Ascending aorta (tissue), 2 donors: ENCODE measurements at regions not wholly inside any gene's neighbourhood (a gene's known extent, or its start where the extent isn't known, plus 50 kb on each side); places are given as distances from the start of the nearest gene placed in this dataset.

Source experiments
- DNase-seq, 2 donors: peaks; one replicate each; pipeline ENCODE4 v3.0.0-alpha.2; 2019; ENCODE audit warnings: low spot score in 2 of 2
- H3K27ac ChIP-seq, 2 donors: fragments of 200-600 bp; sonication (generic); one replicate each; pipeline ENCODE4 v1.5.1; 2016 to 2017; ENCODE audit warnings: mild to moderate bottlenecking in 1 of 2
- H3K27me3 ChIP-seq: fragments of 200-600 bp; sonication (generic); one replicate; pipeline ENCODE4 v1.5.1; 2017
- H3K36me3 ChIP-seq, 2 donors: fragments of 200-600 bp; sonication (generic); one replicate each; pipeline ENCODE4 v1.5.1; 2016
- H3K4me1 ChIP-seq, 2 donors: fragments of 200-600 bp; sonication (generic); one replicate each; pipeline ENCODE4 v1.5.1; 2016 to 2017; ENCODE audit warnings: mild to moderate bottlenecking in 1 of 2
- H3K4me3 ChIP-seq, 2 donors: fragments of 200-600 bp; sonication (generic); one replicate each; pipeline ENCODE4 v1.5.1; 2016 to 2017; ENCODE audit warnings: mild to moderate bottlenecking in 1 of 2
- H3K9me3 ChIP-seq, 2 donors: fragments of 200-600 bp; sonication (generic); one replicate each; pipeline ENCODE4 v1.5.1; 2016
- intact Hi-C: fragments of 100-400 bp; cut with DNase I; formaldehyde crosslinking; loops from one replicate; pipeline ENCODE4 v1.15.1; 2023
- TF ChIP-seq, protein P1 (sequence below), 3 experiments: fragments of 200-600 bp in 2 of 3; fragments of 450-650 bp in 1 of 3; sonication (generic) in 2 of 3; IDR thresholded peaks; one replicate each; pipeline ENCODE4 v1.5.1; 2016 to 2019; ENCODE audit warnings: antibody characterized with exemption in 3 of 3, mild to moderate bottlenecking in 1 of 3, moderate library complexity in 1 of 3

DNA sequence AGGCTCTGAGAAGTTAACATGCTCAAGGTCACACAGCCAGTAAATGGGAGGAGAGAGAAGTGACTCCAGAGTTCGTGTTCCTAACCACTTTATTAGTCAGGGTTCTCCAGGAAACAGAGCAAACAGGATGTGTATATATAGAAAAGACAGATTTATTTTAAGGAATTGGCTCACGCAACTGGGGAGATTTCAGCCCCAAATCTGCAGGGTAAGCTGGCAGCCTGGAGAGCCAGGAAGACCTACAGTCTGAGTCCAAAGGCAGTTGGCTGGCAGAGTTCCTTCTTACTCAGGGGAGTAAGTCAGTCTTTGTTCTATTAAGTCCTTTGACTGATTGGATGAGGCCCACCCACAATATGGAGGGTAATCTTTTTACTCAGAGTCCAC, 118.2 kb upstream of the PROK2 start:
- DNase-seq = no peak
- Histone ChIP-seq H3K4me1 (peaks cover 0 to 4% of the 10 kb centered on the region in 2 donors), H3K9me3 (no peaks in the 10 kb centered on the region), H3K27ac (no peak overlapping the region), H3K36me3 (no peaks in the 10 kb centered on the region), H3K27me3 (no peaks in the 10 kb centered on the region), H3K4me3 (no peak overlapping the region)
- intact Hi-C loops = no loop called here
- TF ChIP-seq, protein P1, sequence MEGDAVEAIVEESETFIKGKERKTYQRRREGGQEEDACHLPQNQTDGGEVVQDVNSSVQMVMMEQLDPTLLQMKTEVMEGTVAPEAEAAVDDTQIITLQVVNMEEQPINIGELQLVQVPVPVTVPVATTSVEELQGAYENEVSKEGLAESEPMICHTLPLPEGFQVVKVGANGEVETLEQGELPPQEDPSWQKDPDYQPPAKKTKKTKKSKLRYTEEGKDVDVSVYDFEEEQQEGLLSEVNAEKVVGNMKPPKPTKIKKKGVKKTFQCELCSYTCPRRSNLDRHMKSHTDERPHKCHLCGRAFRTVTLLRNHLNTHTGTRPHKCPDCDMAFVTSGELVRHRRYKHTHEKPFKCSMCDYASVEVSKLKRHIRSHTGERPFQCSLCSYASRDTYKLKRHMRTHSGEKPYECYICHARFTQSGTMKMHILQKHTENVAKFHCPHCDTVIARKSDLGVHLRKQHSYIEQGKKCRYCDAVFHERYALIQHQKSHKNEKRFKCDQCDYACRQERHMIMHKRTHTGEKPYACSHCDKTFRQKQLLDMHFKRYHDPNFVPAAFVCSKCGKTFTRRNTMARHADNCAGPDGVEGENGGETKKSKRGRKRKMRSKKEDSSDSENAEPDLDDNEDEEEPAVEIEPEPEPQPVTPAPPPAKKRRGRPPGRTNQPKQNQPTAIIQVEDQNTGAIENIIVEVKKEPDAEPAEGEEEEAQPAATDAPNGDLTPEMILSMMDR (IDR thresholded peaks at IDR 0.05) = no peak

DNA sequence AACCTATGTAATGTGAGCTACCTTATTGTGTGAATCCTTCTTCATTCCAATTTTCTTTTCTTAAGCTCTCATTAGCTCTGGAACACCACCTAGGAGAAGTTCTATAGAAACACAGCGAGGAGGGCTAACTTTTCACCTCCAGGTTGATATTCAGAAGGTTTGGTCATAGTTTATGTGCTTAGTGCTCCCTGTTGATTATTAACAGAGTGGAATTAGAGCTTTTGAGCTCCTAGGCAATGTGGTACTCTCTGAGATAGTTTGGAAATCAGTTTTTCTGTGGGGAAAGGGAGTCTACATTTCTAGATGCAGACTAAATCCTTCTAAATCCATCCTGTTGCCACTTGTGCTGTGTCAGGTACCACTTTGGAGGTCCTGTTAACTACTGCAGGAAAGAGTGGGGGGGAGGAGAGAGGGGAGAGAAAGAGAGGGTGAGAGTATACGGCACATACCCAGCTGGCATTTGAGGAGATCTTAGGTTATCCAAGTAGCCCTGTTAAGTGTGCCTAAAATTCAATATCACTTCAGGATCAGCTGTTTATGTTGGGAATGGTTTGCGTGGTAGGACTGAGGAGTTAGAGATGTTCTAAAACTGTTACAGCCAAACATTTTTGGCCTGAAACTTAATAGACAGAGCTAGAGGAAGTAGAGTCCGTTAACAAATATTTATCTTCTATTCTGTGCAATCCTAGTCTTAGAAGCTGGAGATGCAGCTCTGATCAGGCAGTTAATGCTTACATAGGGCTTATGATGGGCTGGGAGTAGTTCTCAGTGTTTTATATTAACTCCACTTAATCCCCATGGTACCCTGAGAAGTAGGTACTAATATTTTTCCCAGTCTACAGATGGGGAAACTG, 117.5 kb upstream of the PROK2 start:
- TF ChIP-seq, protein P1 (IDR thresholded peaks at IDR 0.05) = no peak

DNA sequence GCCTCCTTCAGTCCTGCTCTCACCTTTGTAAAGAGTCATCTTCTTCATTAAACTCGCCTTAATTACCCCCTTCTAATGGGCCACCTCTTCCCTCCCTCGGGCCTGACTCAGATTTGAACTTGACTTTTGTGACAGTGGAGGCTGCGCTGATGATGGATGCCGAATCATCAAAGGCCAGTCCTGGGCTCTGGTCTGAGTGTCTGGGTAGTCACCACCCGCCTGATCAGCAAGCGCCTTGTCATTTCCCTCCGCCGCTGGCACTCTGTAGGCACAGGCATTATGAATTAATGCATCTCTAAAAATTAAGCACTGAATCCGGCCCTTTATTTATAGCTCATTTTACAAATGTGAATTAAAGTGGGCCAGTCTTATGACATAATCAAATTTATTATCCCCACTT, 116.7 kb upstream of the PROK2 start:
- DNase-seq = no peak
- Histone ChIP-seq H3K36me3 (no peaks in the 10 kb centered on the region), H3K27ac (no peak overlapping the region), H3K27me3 (no peaks in the 10 kb centered on the region), H3K9me3 (no peaks in the 10 kb centered on the region), H3K4me3 (no peak overlapping the region), H3K4me1 (peaks cover 0 to 4% of the 10 kb centered on the region in 2 donors)
- intact Hi-C loops = no loop called here
- TF ChIP-seq, protein P1 (IDR thresholded peaks at IDR 0.05) = no peak

More for the DNA sequence above, 117.5 kb upstream of the PROK2 start:
- Histone ChIP-seq H3K27me3 (no peaks in the 10 kb centered on the region), H3K9me3 (no peaks in the 10 kb centered on the region), H3K4me1 (peaks cover 0 to 4% of the 10 kb centered on the region in 2 donors), H3K36me3 (no peaks in the 10 kb centered on the region), H3K27ac (no peak overlapping the region), H3K4me3 (no peak overlapping the region)
- intact Hi-C loops = no loop called here
- DNase-seq = no peak

DNA sequence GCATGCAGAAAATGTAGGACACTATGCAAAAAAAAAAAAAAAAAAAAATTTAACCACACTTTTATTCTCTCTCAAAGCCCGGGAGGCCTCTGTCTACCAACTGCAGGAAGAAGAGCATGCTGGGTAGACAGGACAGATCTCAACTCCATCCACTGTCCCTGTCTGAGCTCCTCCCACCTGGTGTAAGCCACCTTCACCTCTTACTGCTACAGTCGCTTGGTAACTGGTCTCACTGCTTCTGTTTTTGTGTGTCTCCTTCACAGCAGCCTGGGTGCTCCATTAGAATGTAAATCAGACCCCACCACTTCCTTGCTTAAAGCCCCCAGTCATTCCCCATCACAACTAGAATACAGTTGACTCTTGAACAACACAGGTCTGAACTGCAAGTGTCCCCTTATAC, 115.1 kb upstream of the PROK2 start:
- Histone ChIP-seq H3K4me3 (no peak overlapping the region), H3K4me1 (peaks cover 0 to 4% of the 10 kb centered on the region in 2 donors), H3K27ac (no peak overlapping the region), H3K27me3 (no peaks in the 10 kb centered on the region), H3K9me3 (no peaks in the 10 kb centered on the region), H3K36me3 (no peaks in the 10 kb centered on the region)
- no peak for DNase-seq
- intact Hi-C loops = no loop called here
- TF ChIP-seq, protein P1 (IDR thresholded peaks at IDR 0.05) = no peak

DNA sequence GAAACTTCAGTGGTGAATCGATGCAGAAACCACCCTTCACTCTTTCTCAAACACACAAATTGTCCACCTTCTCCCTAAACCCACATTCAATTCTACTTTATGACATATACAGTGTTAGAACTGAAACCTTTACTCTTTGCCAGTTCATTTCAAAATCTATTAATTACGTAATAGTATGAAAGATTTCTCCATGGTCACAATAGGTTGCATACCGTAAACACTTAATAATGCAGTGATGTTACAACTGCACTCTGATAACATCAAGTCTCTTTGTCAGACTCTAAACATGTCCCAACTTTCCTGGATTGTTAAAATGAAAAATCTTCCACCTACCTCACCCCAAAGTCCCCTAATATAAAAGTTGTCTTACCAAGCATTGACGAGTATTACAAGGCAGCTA, 111.8 kb upstream of the PROK2 start:
- Histone ChIP-seq H3K36me3 (no peaks in the 10 kb centered on the region), H3K4me3 (no peak overlapping the region), H3K27me3 (no peaks in the 10 kb centered on the region), H3K27ac (no peak overlapping the region), H3K4me1 (no peaks in the 10 kb centered on the region), H3K9me3 (no peaks in the 10 kb centered on the region)
- intact Hi-C loops = no loop called here
- TF ChIP-seq, protein P1 (IDR thresholded peaks at IDR 0.05) = no peak
- no peak for DNase-seq
